B cell (primary cell): ENCODE measurements at regions not wholly inside any gene's neighbourhood (a gene's known extent, or its start where the extent isn't known, plus 50 kb on each side); places are given as distances from the start of the nearest gene placed in this dataset.

Experiments used
- ATAC-seq: fragments of 200-7000 bp; cut with Tn5 transposase; one replicate; pipeline ENCODE4 v1.10.0; 2021; ENCODE audit warnings: low read depth, mild to moderate bottlenecking, moderate number of reproducible peaks, moderate library complexity
- CTCF ChIA-PET: fragments of 350-600 bp; sonication (Branson Sonifier 250); formaldehyde crosslinking; loops from one replicate; lab custom pipeline; 2021; ENCODE audit warnings: antibody characterized with exemption, inconsistent platforms; lab: Charles Lee
- POLR2A ChIA-PET: fragments of 350-600 bp; sonication (Branson Sonifier 250); formaldehyde crosslinking; loops from one replicate; lab custom pipeline; 2021; ENCODE audit warnings: antibody characterized with exemption; lab: Charles Lee
- DNase-seq: peaks from one replicate; pipeline ENCODE4 v3.0.0; 2013
- H2AFZ ChIP-seq: 2 replicates; pipeline ENCODE4 v1.6.1; 2012; ENCODE audit warnings: mild to moderate bottlenecking, low read depth, low read length; ENCODE audit not compliant: insufficient read depth, poor library complexity, severe bottlenecking
- H3K27ac ChIP-seq, 2 donors: 1 replicate in 1 of 2; 2 replicates in 1 of 2; pipeline ENCODE4 v1.5.1; 2012 to 2013; ENCODE audit warnings: low read length in 2 of 2, mild to moderate bottlenecking in 2 of 2, moderate library complexity in 1 of 2
- H3K27me3 ChIP-seq, 4 experiments: fragments of 200-600 bp in 1 of 4; sonication (generic) in 1 of 4; replicated peaks in 1 of 4; 1 replicate in 2 of 4; 2 replicates in 2 of 4; pipeline versions ENCODE4 v1.6.1 to v1.7.0; 2013 to 2016; ENCODE audit warnings: low read length in 3 of 4, mild to moderate bottlenecking in 2 of 4, mixed read lengths in 1 of 4, moderate library complexity in 1 of 4; ENCODE audit not compliant: insufficient read depth in 4 of 4, control insufficient read depth in 3 of 4; ENCODE audit errors: control extremely low read depth in 1 of 4
- H3K36me3 ChIP-seq, 2 experiments: replicated peaks in 1 of 2; 1 replicate in 1 of 2; 2 replicates in 1 of 2; pipeline versions ENCODE4 v1.6.1 to v1.7.1; 2013; ENCODE audit warnings: low read length in 1 of 2; ENCODE audit not compliant: insufficient read depth in 2 of 2, control insufficient read depth in 1 of 2; ENCODE audit errors: control extremely low read depth in 1 of 2, extremely low read depth in 1 of 2
- H3K4me1 ChIP-seq, 2 donors: fragments of 200-600 bp in 1 of 2; sonication (generic) in 1 of 2; 1 replicate in 1 of 2; 2 replicates in 1 of 2; pipeline versions ENCODE4 v1.5.1 to v1.6.1; 2013 to 2017; ENCODE audit warnings: low read length in 2 of 2; ENCODE audit not compliant: control insufficient read depth in 2 of 2, insufficient read depth in 2 of 2
- H3K4me2 ChIP-seq: replicated peaks from 2 replicates; pipeline ENCODE3; 2012; ENCODE audit warnings: mild to moderate bottlenecking, low read depth, low read length; ENCODE audit not compliant: poor library complexity, severe bottlenecking
- H3K4me3 ChIP-seq, 5 experiments: fragments of 200-600 bp in 1 of 5; sonication (generic) in 1 of 5; 1 replicate in 3 of 5; 2 replicates in 2 of 5; pipeline versions ENCODE4 v1.5.1 to v1.7.0; 2011 to 2016; ENCODE audit warnings: low read length in 4 of 5, mild to moderate bottlenecking in 4 of 5, low read depth in 2 of 5, control low read depth in 1 of 5, moderate library complexity in 1 of 5; ENCODE audit not compliant: insufficient read depth in 1 of 5; ENCODE audit errors: control extremely low read depth in 1 of 5, extremely low read depth in 1 of 5
- H3K79me2 ChIP-seq: fragments of 200-600 bp; sonication (generic); one replicate; pipeline ENCODE4 v1.6.0; 2016; ENCODE audit warnings: low read length; ENCODE audit not compliant: control insufficient read depth, insufficient read depth
- H3K9ac ChIP-seq: fragments of 200-600 bp; sonication (generic); 2 replicates; pipeline ENCODE4 v1.6.1; 2017; ENCODE audit warnings: mild to moderate bottlenecking, low read length, moderate library complexity
- H3K9me3 ChIP-seq, 3 donors: one replicate each; pipeline versions ENCODE4 v1.6.1 to v1.7.1; 2013; ENCODE audit warnings: low read length in 2 of 3; ENCODE audit not compliant: control insufficient read depth in 2 of 3, insufficient read depth in 1 of 3; ENCODE audit errors: control extremely low read depth in 1 of 3
- H4K20me1 ChIP-seq: 2 replicates; pipeline ENCODE4 v1.6.0; 2012; ENCODE audit warnings: mild to moderate bottlenecking, low read length; ENCODE audit not compliant: insufficient read depth, control insufficient read depth, poor library complexity, severe bottlenecking
- H3K27ac Mint-ChIP-seq: one replicate; pipeline ENCODE4 v1.8.0; 2021; ENCODE audit warnings: mixed read lengths
- H3K27me3 Mint-ChIP-seq: one replicate; pipeline ENCODE4 v1.8.0; 2021; ENCODE audit warnings: mixed read lengths
- H3K4me1 Mint-ChIP-seq: one replicate; pipeline ENCODE4 v1.8.0; 2021; ENCODE audit warnings: mixed read lengths
- H3K4me3 Mint-ChIP-seq: one replicate; pipeline ENCODE4 v1.8.0; 2021; ENCODE audit warnings: mixed read lengths
- H3K9me3 Mint-ChIP-seq: one replicate; pipeline ENCODE4 v1.8.0; 2022; ENCODE audit warnings: mixed read lengths; ENCODE audit not compliant: insufficient read depth
- EZH2 ChIP-seq: IDR thresholded peaks from 2 replicates; pipeline ENCODE4 v1.6.1; 2012; ENCODE audit warnings: borderline replicate concordance, low read depth, mild to moderate bottlenecking, moderate library complexity, low read length; ENCODE audit not compliant: insufficient read depth, poor library complexity, severe bottlenecking
- WGBS: methylation state at CpG from one replicate; pipeline ENCODE4 v1.1.5; 2013; ENCODE audit warnings: missing lambda C conversion rate; ENCODE audit not compliant: insufficient coverage; 5-methylcytosine and 5-hydroxymethylcytosine counted together
- intact Hi-C: fragments of 100-400 bp; cut with micrococcal nuclease; formaldehyde crosslinking; loops from one replicate; pipeline ENCODE4 v1.10.0; 2022
- TF ChIP-seq, protein P1 (sequence below): fragments of 200-600 bp; IDR thresholded peaks from one replicate; pipeline ENCODE4 v1.8.0; 2022; ENCODE audit warnings: antibody characterized with exemption, mild to moderate bottlenecking

DNA sequence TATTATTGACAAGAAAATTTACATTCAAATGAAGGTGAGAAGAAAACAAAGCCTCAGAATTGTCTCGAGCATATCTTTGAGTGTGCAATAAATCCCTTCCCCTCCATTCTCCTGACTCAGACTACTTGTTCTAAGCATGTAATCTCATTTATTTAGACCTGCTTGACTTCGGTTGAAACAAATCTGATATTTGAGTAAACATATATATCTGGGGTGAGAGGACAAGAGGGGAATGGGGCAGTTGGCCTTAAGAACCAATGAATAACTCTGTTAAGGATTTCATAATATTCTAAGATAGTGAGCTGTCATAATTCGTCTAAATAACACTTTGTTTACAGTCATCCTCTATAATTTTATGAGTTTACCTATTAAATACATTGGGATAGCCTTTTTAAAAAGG, 142.7 kb downstream of the SIPA1L2 start:
- Histone ChIP-seq H3K4me3 (no peak overlapping the region), H3K27me3 (no peaks in the 10 kb centered on the region), H3K9ac (no peak overlapping the region), H4K20me1 (no peaks in the 10 kb centered on the region), H3K4me2 (no peak overlapping the region), H3K9me3 (no peaks in the 10 kb centered on the region), H3K4me1 (no peaks in the 10 kb centered on the region), H2AFZ (no peak overlapping the region), H3K79me2 (no peaks in the 10 kb centered on the region), H3K27ac (no peak overlapping the region), H3K36me3 (no peaks in the 10 kb centered on the region)
- Mint-ChIP-seq H3K27ac (no peak overlapping the region), H3K9me3 (no peaks in the 10 kb centered on the region), H3K4me3 (no peak overlapping the region), H3K4me1 (no peaks in the 10 kb centered on the region), H3K27me3 (no peaks in the 10 kb centered on the region)
- ChIA-PET CTCF (no interaction called here), POLR2A (no interaction called here)
- DNase-seq: no peak
- WGBS: no CpG with 5 or more reads among the region's 3 CpGs
- TF ChIP-seq, protein P1, sequence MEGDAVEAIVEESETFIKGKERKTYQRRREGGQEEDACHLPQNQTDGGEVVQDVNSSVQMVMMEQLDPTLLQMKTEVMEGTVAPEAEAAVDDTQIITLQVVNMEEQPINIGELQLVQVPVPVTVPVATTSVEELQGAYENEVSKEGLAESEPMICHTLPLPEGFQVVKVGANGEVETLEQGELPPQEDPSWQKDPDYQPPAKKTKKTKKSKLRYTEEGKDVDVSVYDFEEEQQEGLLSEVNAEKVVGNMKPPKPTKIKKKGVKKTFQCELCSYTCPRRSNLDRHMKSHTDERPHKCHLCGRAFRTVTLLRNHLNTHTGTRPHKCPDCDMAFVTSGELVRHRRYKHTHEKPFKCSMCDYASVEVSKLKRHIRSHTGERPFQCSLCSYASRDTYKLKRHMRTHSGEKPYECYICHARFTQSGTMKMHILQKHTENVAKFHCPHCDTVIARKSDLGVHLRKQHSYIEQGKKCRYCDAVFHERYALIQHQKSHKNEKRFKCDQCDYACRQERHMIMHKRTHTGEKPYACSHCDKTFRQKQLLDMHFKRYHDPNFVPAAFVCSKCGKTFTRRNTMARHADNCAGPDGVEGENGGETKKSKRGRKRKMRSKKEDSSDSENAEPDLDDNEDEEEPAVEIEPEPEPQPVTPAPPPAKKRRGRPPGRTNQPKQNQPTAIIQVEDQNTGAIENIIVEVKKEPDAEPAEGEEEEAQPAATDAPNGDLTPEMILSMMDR: no peak
- no peak for TF ChIP-seq EZH2
- ATAC-seq: no peak
- intact Hi-C loops: no loop called here

DNA sequence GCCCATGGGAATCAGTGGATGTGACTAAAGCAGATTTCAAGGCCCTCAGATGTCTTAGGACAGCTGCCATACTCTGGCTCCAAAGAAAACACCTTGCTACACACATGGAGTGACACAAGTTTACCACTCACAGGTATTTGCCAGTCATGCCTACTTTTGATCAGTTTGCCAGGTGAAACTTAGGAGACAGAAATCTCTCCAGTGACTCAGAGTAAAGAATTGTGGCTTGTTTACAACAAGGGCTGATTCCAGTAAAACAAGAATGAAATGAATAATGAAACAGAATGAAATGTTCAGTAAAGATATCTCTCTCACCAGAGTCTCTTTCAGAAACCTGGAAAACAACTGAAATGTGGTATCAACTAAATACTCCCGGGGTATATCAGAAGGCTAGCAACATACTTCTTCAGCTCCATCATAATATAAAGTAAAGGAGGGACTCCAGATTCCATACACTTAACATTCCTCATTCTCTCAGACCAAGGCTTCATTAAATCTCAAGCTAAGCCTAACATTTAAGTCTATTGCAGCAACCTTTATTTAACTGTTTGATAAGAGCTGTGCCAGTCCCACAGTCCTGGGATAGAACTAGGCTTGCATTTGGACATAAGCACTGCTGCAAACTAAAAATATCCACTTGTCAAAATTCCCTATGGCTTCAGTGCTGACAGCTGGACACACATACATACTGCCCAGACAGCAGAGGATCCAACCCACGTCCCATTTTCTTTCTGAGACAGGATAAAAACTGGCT, 143.3 kb downstream of the SIPA1L2 start:
- POLR2A ChIA-PET: no interaction called here
- WGBS: no CpG with 5 or more reads among the region's 2 CpGs

More for the DNA sequence above, 143.3 kb downstream of the SIPA1L2 start:
- no peaks in the 10 kb centered on the region for H3K4me1 Mint-ChIP-seq
- H3K27ac Mint-ChIP-seq: no peak overlapping the region
- CTCF ChIA-PET: no interaction called here
- Histone ChIP-seq H3K9me3 (no peaks in the 10 kb centered on the region), H2AFZ (no peak overlapping the region), H3K9ac (no peak overlapping the region), H3K79me2 (no peaks in the 10 kb centered on the region), H3K27ac (no peak overlapping the region), H3K4me2 (no peak overlapping the region), H3K27me3 (no peaks in the 10 kb centered on the region), H3K36me3 (no peaks in the 10 kb centered on the region), H3K4me3 (no peak overlapping the region), H4K20me1 (no peaks in the 10 kb centered on the region), H3K4me1 (no peaks in the 10 kb centered on the region)
- no peak for ATAC-seq
- no peaks in the 10 kb centered on the region for H3K9me3 Mint-ChIP-seq
- DNase-seq: no peak
- TF ChIP-seq, protein P1: no peak
- TF ChIP-seq EZH2: no peak
- no peaks in the 10 kb centered on the region for H3K27me3 Mint-ChIP-seq
- no peak overlapping the region for H3K4me3 Mint-ChIP-seq
- intact Hi-C loops: no loop called here
